ENCODE measurements at regions not wholly inside any gene's neighbourhood (a gene's known extent, or its start where the extent isn't known, plus 50 kb on each side); places are given as distances from the start of the nearest gene placed in this dataset.

DNA sequence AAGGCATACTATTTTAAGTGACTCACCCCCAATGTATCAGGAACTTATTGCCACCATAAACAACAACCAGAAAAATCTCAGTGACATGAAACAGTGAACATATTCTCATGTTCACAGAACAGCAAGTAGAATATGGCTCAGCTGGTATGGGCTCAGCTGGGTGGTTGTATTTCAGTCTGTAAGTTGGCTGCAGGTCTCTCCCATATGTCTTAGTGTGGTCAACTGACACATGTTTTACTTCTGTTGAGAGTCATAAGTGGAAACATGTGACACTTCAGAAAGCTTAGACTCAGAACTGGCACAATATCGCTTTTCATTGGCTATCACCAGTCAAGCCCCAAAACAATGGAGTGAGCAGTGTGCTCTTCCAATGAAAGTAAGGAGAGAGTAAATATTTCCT is 574.1 kb downstream of the HAO1 start:
- TF ChIP-seq, protein P1, sequence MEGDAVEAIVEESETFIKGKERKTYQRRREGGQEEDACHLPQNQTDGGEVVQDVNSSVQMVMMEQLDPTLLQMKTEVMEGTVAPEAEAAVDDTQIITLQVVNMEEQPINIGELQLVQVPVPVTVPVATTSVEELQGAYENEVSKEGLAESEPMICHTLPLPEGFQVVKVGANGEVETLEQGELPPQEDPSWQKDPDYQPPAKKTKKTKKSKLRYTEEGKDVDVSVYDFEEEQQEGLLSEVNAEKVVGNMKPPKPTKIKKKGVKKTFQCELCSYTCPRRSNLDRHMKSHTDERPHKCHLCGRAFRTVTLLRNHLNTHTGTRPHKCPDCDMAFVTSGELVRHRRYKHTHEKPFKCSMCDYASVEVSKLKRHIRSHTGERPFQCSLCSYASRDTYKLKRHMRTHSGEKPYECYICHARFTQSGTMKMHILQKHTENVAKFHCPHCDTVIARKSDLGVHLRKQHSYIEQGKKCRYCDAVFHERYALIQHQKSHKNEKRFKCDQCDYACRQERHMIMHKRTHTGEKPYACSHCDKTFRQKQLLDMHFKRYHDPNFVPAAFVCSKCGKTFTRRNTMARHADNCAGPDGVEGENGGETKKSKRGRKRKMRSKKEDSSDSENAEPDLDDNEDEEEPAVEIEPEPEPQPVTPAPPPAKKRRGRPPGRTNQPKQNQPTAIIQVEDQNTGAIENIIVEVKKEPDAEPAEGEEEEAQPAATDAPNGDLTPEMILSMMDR (conservative IDR thresholded peaks at IDR 0.05): no peak
- H3K27ac ChIP-seq: no peak overlapping the region

DNA sequence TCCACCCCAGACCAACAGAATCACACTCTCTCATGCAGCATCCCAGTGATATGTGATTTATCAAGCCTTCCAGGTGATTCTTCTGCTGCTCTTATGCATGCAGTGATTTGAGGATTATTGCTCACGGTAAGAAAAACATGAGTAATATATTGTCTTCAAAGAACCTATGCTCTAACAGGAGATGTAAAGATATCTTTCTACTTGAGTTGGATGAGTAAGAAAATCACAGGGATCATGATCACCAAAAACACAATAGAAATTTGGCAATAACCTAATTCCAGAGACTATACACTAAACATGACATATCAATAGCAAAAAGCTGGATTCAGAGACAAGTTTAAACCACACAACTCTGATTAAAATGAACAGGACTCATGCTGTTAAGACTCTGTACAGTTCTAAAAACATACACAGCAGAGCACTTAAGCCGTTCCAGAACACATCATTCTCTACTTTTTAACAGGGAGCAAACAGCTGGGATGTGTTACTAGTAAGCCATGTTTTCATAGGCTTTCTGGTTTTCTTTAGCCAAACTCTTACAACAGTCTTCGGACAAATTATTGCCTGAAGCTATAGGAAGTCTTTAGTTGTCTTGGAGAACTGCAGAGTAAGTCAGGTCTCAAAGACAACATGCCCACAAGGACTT is 568.6 kb downstream of the HAO1 start:
- TF ChIP-seq, protein P1 (conservative IDR thresholded peaks at IDR 0.05): no peak
- H3K27ac ChIP-seq: no peak overlapping the region

DNA sequence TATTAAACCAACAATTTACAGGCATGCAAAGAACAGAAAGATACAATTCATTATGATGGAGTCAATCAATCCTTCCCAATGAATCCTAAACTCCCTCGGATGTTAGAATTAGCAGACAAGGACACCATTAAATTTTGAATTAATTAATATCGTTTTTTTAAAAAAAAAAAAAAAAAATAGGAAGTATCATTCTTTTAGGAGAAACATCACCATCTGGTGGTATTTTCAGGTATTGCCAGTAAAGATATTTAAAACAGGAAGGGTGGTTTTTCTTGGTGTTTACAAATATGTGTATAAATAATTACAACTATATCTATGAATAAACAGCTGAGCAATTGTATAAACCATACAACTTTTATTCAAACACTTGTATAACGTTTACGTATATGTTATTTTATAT is 564.4 kb downstream of the HAO1 start:
- TF ChIP-seq, protein P1 (conservative IDR thresholded peaks at IDR 0.05): peak; percentile 80
- H3K27ac ChIP-seq: no peak overlapping the region

DNA sequence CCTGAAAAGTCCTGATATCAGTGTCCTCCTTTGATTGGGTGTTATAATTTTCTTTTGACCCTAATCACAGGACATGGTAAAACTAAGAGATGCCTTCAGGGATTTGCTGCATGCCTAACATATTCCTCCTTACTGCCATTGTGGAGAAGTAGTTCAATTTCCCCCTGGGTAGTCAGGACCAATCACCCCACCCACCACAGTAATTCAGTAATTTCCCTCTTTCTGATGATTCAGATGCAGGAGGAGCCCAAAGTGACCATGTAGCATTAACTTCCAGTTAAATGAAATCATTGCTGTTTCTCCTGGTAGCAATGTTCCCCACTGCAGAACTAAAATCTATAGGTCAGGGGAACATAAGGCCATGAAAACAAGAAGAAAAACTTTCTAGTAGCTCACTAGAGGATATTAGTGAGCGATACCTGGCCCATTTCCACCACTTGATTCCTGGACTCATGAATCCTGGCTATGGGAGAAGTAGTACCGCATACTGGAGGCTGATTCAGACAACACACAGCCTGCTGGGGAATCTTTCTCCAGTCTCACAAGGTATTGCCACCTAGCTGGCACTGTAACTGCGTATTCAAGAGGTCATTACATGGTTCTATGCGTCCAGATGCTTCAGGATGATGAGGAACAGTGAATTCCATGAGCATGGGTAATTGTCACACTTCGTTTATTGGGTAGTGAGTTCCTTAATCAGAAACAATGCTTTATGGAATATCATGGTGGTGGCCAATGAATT is 561.2 kb downstream of the HAO1 start:
- no peak overlapping the region for H3K27ac ChIP-seq
- TF ChIP-seq, protein P1 (conservative IDR thresholded peaks at IDR 0.05): no peak

DNA sequence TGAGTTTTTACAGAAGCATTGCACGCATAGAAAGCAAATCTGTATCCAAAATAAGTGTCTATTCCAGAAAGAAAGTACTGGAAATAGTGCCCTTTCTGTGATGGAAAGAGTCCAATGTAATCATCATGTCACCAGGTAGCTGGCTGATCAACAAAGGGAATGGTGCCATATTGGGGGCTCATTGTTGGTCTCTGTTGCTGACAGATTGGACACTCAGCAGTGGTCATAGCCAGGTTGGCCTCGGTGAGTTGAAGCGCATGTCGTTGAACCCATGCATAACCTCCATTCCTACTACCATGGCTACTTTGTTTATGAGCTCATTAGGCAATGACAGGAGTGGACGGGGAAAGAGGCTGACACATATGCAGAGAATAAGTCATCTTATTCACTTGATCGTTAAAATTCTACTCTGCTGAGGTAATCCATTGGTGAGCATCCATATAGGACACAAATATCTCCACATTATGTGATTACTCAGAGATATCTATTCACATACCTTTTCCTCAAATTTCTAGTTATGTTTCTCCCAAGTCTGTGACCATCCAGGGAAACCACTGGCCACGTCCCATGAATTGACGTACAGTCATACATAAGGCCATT is 560.5 kb downstream of the HAO1 start:
- no peak overlapping the region for H3K27ac ChIP-seq

DNA sequence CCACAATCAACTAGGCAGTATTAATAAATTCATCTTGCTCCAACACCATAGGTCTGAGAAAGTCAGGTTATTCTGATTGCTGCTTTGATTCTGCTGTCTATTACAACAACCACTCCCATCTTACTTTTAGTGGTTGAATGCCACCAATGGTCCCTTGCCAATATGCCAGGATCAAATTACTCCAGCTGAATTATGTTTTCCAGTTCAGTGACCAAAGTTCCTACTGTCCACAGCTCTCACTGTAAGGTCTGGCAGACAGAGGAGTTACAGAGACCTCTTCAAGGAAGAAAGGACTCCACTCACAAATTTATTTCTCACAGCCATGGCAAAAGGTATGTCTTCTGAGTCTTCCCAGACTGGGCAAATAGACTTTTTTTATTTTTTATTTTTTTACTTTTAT is 557.0 kb downstream of the HAO1 start:
- H3K27ac ChIP-seq: no peak overlapping the region
- TF ChIP-seq, protein P1 (conservative IDR thresholded peaks at IDR 0.05): no peak

More for the DNA sequence above, 560.5 kb downstream of the HAO1 start:
- TF ChIP-seq, protein P1 (conservative IDR thresholded peaks at IDR 0.05): no peak

DNA sequence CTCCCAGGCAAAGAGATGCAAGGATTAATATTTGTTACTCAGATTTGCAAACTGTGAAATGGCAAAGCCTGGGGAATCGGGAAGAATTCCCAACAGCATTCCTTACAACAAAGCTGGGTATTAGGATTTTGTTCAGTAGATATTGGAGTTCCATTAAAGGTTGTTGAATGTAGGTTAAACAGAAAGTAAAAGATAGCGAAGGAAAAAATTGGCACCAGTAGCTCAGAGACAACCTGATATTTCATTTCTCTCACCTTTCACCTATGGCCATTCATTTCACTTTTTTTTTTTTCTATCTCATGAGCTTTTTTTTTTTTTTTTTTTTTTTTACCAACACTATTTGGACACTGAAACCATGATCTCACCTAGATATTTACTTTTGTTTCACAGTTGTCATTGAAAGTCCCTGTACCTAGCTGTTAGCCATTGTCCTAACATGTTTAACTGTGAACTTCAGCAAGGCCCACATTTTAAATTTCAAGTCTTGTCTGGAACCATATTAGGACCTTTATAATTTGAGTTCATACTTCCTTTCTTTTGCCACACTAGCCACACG is 552.5 kb downstream of the HAO1 start:
- no peak overlapping the region for H3K27ac ChIP-seq
- TF ChIP-seq, protein P1 (conservative IDR thresholded peaks at IDR 0.05): no peak
